Astrocyte of the cerebellum (primary cell): ENCODE measurements at regions not wholly inside any gene's neighbourhood (a gene's known extent, or its start where the extent isn't known, plus 50 kb on each side); places are given as distances from the start of the nearest gene placed in this dataset.
A peak's percentile ranks its signal among the peaks of the same experiment; 100 is the strongest.

Experiments used
- DNase-seq: peaks from one replicate; pipeline ENCODE4 v3.0.0-alpha.2; 2011; ENCODE audit warnings: low read depth
- H3K4me3 ChIP-seq: 2 replicates; pipeline ENCODE4 v1.5.1; 2011; ENCODE audit warnings: mild to moderate bottlenecking, low read depth, low read length, moderate library complexity
- in situ Hi-C: cut with HindIII; loops from 2 replicates; pipeline ENCODE4 v1.10.0; 2017; ENCODE audit warnings: low sequenced_read_pairs
- TF ChIP-seq, protein P1 (sequence below): IDR thresholded peaks from 2 replicates; pipeline ENCODE4 v1.5.1; 2012; ENCODE audit warnings: low read length, low read depth, moderate library complexity, mild to moderate bottlenecking; ENCODE audit errors: missing control alignments

DNA sequence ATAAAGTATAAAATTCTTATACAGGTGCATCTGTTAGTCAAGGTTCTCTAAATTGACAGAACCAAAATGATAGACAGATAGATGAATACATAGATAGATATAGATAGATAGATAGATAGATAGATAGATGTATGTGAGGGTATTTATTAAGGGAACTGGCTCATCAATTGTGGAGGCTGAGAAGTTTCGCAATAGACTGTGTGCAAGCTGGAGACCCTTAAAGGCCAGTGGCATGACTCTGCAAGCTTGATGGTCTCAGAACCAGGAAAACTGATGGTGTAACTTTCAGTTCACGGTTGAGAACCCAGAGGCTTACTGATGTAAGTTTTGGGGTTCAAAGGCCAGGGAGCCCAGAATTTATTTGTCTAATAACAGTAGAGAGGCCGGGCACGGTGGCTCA is 1123.7 kb upstream of the CADM2 start:
- no peak overlapping the region for H3K4me3 ChIP-seq
- in situ Hi-C loops: no loop called here
- DNase-seq: no peak
- TF ChIP-seq, protein P1, sequence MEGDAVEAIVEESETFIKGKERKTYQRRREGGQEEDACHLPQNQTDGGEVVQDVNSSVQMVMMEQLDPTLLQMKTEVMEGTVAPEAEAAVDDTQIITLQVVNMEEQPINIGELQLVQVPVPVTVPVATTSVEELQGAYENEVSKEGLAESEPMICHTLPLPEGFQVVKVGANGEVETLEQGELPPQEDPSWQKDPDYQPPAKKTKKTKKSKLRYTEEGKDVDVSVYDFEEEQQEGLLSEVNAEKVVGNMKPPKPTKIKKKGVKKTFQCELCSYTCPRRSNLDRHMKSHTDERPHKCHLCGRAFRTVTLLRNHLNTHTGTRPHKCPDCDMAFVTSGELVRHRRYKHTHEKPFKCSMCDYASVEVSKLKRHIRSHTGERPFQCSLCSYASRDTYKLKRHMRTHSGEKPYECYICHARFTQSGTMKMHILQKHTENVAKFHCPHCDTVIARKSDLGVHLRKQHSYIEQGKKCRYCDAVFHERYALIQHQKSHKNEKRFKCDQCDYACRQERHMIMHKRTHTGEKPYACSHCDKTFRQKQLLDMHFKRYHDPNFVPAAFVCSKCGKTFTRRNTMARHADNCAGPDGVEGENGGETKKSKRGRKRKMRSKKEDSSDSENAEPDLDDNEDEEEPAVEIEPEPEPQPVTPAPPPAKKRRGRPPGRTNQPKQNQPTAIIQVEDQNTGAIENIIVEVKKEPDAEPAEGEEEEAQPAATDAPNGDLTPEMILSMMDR: no peak

DNA sequence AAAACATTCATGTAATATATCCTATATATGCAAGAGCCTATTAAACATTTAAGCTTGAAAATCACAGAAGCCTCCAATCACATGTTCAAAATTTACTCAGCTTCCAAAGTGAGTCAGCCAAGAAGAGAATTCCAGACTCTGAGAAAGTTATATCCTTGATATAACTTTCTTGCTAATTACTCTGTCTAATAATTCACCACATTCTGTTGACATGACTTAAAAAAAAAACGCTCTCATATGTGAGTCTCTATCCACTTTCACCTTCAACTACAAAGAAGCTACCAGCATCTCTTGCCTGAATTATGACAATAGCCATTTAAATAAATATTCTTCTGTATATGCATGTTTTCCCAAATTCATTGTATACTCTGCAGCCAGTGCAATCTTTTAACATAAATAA is 1116.3 kb upstream of the CADM2 start:
- TF ChIP-seq, protein P1: no peak
- no peak for DNase-seq
- no peak overlapping the region for H3K4me3 ChIP-seq
- in situ Hi-C loops: no loop called here

DNA sequence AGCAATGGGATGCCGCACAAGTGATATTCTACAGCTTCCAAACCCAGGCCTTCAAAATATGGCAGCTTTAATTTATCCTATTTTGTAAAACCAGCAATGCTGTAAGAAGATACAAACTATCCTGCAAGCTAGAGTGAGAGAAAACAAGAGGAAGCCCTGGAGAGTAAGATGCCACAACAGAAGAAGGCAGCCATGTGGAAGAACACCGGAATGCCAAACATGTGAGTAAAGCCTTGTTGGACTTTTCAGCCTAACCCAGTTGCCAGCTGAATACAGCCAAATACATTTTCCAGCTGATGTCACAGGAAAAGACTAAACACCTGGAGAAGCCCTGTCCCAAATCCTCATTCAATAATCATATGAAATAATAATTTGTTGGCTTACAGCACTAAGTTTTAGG is 1115.1 kb upstream of the CADM2 start:
- in situ Hi-C loops: no loop called here
- DNase-seq: peak; percentile 77
- H3K4me3 ChIP-seq: no peak overlapping the region
- TF ChIP-seq, protein P1: no peak

DNA sequence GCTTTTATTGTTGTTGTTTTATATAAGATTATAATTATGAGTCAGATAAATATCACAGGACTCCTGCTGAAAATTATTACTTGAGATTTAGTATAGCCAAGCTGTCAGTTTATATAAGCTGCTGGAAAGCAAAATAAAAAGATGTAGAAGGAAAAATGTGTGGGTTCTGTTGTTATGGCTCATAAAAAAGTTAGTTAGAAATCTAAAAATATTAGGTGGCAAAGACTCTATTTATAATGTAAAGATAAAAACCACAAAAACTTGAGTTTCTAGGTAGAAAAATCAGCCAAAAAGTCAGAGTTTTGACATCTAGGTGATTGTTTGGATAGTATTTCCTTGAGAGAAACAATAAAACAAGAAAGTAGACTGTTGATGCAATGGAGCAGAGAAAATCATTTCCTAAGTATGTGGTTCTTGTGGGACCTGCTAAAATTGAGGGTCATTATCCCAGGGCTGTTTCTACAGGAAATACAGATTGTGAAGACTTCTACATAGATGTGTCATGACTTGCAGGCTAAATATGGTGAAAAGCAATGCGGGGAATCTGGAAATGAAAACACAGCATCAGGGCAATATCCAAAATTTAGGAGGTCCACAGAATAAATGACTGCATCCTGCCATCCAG is 1109.6 kb upstream of the CADM2 start:
- TF ChIP-seq, protein P1: no peak

DNA sequence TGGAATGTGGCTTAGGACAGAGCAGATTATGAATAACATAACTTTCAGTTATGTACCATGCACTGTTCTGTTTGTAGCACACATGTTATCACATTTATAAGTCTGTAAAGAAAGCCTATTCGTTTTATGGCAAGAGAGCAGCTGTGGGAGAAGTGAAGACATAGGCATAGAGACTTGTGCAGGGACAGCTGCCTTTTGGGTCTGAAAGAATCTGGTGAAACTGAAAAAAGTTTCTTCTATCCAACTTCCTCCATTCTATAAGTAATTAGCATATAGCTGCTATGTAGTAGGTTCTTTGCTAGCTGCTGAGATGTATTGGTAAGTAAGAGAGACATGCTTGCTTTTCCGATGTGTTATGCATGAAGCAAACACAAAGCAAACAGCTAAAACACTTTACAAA is 1095.4 kb upstream of the CADM2 start:
- H3K4me3 ChIP-seq: no peak overlapping the region
- TF ChIP-seq, protein P1: no peak
- DNase-seq: no peak
- in situ Hi-C loops: no loop called here

More for the DNA sequence above, 1109.6 kb upstream of the CADM2 start:
- peak; percentile 34 for DNase-seq
- in situ Hi-C loops: no loop called here
- no peak overlapping the region for H3K4me3 ChIP-seq

DNA sequence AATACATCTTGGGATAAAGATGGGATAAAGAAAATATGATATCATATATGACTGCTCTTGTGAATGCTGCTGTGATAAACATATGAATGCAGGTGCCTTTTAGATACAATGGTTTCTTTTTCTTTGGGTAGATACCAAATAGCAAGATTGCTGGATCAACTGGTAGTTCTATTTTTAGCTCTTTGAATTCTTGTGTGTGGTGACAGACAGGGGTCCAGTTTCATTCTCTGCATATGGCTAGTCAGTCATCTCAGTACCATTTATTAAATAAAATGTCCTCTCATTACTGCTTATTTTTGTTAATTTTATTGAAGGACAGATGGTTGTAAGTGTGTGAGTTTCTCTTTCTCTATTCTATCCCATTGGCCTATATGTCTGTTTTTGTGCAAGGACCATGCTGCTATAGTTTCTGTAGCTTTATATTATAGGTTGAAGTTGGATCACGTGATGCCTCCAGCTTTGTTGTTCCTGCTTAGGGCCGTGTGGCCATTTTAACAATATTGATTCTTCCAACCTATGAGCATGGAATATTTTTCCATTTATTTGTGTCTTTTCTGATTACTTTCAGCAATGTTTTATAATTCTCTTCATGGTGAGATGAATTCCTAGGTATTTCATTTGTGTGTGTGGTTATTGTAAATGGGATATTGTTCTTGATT is 1089.8 kb upstream of the CADM2 start:
- no peak for DNase-seq
- TF ChIP-seq, protein P1: no peak
- in situ Hi-C loops: no loop called here
- no peak overlapping the region for H3K4me3 ChIP-seq
